ENCODE measurements at regions not wholly inside any gene's neighbourhood (a gene's known extent, or its start where the extent isn't known, plus 50 kb on each side); places are given as distances from the start of the nearest gene placed in this dataset.

DNA sequence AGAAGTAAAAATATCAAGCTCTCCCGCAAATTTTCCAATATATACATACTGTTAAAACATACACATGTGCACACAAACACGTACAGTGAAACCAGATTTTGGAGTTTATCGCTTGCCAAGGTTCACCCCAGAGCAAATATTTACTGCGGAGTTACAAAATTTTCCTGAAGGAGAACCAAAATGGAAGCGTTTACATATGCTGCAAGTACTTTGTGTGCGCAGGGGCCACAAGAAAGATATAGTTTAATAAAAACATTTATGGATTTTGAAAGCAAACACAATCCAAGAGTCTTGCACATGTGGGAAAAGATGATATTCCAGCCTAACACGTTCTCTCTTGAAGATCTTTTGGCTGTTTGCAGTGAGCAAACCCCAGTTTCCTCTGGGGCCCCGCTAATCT lies 301.3 kb upstream of the NFE2L3 start:
- H3K27me3 Mint-ChIP-seq = peaks cover 77% of the 10 kb centered on the region
- peaks cover 10% of the 10 kb centered on the region for H3K4me1 Mint-ChIP-seq (ENCODE audit: low read depth)
- no peak overlapping the region for H3K4me3 Mint-ChIP-seq
- H3K9me3 Mint-ChIP-seq = no peaks in the 10 kb centered on the region
- H3K27ac Mint-ChIP-seq = no peak overlapping the region
- H3K36me3 Mint-ChIP-seq (ENCODE audit: low read depth) = no peaks in the 10 kb centered on the region
- intact Hi-C loops (cut with micrococcal nuclease) = loop anchor here (1.0 kb wide), 1 partner anchor 284 kb away; no protein-coding TSS in a partner anchor

- Mint-ChIP-seq H3K4me1 (ENCODE audit: low read depth) (peaks cover 10% of the 10 kb centered on the region), H3K9me3 (no peaks in the 10 kb centered on the region), H3K27me3 (peaks cover 70% of the 10 kb centered on the region), H3K36me3 (ENCODE audit: low read depth) (no peaks in the 10 kb centered on the region), H3K27ac (no peak overlapping the region), H3K4me3 (peak overlapping the region; percentile 72)
- intact Hi-C loops (cut with micrococcal nuclease) = loop anchor here (1.0 to 2.0 kb wide), 2 partner anchors 285 to 591 kb away; no protein-coding TSS in a partner anchor
These were observed 300.4 kb upstream of the NFE2L3 start for GRCh38 chr7:25851332-25852210.

DNA sequence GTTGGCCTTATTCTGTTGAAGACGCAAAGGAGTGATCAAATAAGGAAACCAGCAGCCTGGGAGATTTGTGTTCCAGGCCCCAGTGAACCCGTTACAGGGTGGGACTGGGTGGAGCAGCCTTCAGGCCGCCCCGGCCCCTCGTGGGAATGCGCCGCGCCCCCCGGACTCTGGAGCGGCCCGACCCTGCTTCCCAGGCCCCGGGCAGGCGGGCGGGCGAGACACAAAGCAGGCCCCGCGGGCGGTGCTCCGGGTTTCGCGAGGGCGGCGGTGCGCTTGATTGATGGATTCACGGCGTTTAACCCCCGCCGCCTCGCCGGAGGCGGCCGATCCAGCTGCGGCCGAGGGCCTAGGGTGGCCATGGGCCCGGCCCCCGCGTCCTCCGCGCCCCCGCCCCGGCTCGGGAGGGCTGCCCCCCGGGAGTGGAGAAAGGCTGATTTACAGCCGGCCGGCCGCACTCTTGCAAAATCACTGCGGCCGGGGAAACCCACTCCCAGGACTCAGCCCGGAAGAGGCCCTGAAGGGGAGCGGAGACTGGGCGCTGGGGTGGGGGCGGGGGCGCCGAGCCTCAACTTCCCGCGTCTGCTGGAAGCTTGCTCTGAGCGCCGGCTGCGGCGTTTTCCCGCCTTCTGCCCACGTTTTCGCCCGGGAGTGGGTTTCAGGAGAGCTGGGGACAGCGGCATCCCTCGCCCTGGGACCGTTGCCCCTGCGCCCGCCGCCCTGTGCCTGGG lies 299.6 kb upstream of the NFE2L3 start:
- Mint-ChIP-seq H3K36me3 (ENCODE audit: low read depth) (no peaks in the 10 kb centered on the region), H3K4me3 (peak overlapping the region; percentile 72), H3K27ac (no peak overlapping the region), H3K27me3 (peaks cover 64% of the 10 kb centered on the region), H3K4me1 (ENCODE audit: low read depth) (peaks cover 10% of the 10 kb centered on the region), H3K9me3 (no peaks in the 10 kb centered on the region)
- intact Hi-C loops (cut with micrococcal nuclease) = loop anchor here (2.0 kb wide), 1 partner anchor 592 kb away; no protein-coding TSS in a partner anchor

- Mint-ChIP-seq H3K4me3 (peak overlapping the region; percentile 20), H3K4me1 (ENCODE audit: low read depth) (peaks cover 10% of the 10 kb centered on the region), H3K27me3 (peaks cover 58% of the 10 kb centered on the region), H3K9me3 (no peaks in the 10 kb centered on the region), H3K27ac (no peak overlapping the region), H3K36me3 (ENCODE audit: low read depth) (no peaks in the 10 kb centered on the region)
- intact Hi-C loops (cut with micrococcal nuclease) = loop anchor here (2.0 kb wide), 1 partner anchor 592 kb away; no protein-coding TSS in a partner anchor
These were observed 299.1 kb upstream of the NFE2L3 start for GRCh38 chr7:25852939-25853271.

DNA sequence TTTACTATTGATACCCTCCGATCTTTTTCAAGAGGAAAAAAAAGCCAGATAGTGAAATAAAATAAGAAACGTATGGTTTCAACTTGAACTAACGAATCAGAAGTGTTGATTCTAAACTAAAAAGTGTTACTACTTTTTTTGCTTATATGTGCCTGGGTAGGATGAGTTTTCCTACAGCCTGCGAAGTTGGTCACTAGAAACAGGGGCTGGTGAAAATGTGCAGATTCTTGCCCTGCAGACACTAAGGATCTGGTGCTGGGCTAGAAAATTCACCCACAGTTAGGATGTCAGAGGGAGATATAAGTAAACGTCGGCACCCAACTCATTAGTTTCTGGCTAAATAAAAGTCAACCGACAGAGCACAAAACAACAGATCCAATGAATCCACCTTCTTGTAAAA lies 298.7 kb upstream of the NFE2L3 start:
- intact Hi-C loops (cut with micrococcal nuclease) = loop anchor here (2.0 kb wide), 1 partner anchor 593 kb away; no protein-coding TSS in a partner anchor
- Mint-ChIP-seq H3K4me1 (ENCODE audit: low read depth) (peaks cover 10% of the 10 kb centered on the region), H3K9me3 (no peaks in the 10 kb centered on the region), H3K36me3 (ENCODE audit: low read depth) (no peaks in the 10 kb centered on the region), H3K27ac (no peak overlapping the region), H3K27me3 (peaks cover 58% of the 10 kb centered on the region), H3K4me3 (no peak overlapping the region)

DNA sequence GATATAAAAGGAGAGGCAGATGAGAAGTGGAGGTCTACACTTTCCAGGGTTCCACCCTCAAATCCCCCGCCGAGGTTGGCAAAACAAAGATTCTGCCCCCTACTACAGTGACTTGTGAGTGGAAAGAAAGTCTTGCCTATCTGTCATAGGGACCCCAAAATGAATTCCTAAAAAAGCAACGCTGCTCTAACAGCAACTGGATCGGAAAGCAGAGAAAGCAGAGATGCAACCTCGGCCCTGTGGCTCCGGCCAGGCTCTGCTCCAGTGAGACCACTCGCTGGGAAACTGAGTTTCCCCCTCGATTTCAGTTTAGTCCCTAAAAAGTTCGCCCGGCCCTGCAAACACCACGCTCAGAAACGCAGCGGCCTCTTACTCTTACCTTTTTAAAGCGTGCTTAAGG lies 297.9 kb upstream of the NFE2L3 start:
- peaks cover 56% of the 10 kb centered on the region for H3K27me3 Mint-ChIP-seq
- H3K4me3 Mint-ChIP-seq = no peak overlapping the region
- intact Hi-C loops (cut with micrococcal nuclease) = no loop called here
- no peaks in the 10 kb centered on the region for H3K36me3 Mint-ChIP-seq (ENCODE audit: low read depth)
- H3K4me1 Mint-ChIP-seq (ENCODE audit: low read depth) = peaks cover 14% of the 10 kb centered on the region
- H3K27ac Mint-ChIP-seq = no peak overlapping the region
- no peaks in the 10 kb centered on the region for H3K9me3 Mint-ChIP-seq

- Mint-ChIP-seq H3K27ac (no peak overlapping the region), H3K4me3 (no peak overlapping the region), H3K36me3 (ENCODE audit: low read depth) (no peaks in the 10 kb centered on the region), H3K9me3 (no peaks in the 10 kb centered on the region), H3K27me3 (peaks cover 48% of the 10 kb centered on the region), H3K4me1 (ENCODE audit: low read depth) (peaks cover 22% of the 10 kb centered on the region)
- intact Hi-C loops (cut with micrococcal nuclease) = no loop called here
These were observed 297.1 kb upstream of the NFE2L3 start for GRCh38 chr7:25854608-25855497.

DNA sequence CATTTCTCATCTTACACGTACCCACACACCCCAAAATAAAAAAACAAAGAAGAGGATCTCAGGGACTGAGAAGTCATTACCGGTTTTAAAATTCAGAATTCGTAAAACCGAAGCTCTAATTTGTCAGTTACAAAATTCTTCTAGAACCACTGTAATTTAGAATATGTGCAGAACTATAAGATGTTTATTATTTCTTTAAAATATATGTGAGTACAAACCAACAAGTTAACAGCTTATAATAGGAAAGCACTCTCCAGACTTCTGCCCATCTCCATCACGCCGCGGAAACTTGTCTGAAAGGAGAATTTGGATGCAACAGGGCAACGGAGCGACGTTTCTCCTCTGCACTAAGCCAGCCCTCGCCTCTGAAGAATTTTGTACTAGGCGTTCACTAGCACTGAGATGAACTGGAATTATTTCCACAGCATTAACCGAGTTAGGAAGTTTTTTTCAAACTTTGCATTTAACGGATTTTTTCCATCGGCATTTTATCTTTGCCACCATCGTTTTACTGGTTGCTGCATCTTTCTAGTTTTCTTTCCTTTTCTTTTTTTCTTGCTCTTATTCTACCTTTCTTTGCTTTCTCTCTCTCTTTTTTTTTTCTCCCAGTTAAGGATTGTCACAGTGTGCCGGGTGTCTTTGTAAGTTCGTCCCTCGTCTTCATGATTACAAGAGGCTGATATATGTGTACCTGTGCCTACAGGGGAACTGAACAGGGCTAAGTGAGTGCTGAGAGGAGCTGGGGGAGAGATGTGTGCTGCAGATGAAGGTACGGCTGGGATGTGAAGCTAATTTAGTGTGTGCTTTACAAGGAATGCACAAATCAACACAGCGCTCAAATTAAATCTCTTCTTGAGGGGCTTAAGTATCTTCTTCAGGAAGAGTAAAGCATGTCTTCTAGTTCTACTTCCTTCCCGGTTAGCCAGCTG lies 295.9 kb upstream of the NFE2L3 start:
- Mint-ChIP-seq H3K4me3 (no peak overlapping the region), H3K9me3 (no peaks in the 10 kb centered on the region)
- intact Hi-C loops (cut with micrococcal nuclease) = no loop called here

DNA sequence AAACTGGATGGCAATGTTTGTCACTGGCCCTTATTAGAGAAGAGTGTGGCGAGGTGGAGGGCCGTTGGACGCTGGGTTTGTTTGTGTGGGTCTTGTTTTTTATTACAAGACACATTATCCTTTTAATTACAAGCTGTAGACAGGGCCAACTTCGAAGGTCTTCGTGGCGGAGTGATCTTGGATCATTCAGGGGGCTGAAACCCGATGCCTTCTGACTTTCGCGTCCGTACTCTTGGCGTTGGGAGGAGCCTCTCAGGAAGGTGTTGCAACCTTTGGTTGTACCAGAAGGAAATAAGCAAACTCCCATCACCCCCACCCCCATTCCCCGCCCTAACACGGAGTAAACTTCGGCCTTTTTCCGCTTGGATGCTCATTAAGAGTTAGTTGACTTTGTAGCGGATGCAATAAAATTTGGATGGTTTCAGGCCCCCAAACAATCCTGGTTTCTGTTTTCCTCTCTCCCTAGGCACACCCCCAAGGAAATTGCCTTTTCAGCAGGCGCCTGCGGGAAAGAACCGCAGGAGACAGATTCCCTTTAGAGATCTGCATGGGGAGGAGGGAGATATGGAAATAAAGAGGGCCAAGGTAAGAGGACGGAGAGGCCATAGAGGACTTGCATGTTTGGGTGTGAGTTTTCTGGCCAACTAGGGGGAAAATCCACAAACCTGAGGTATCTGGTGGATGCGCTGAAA lies 294.5 kb upstream of the NFE2L3 start:
- Mint-ChIP-seq H3K4me3 (no peak overlapping the region), H3K9me3 (no peaks in the 10 kb centered on the region), H3K27ac (no peak overlapping the region), H3K4me1 (ENCODE audit: low read depth) (peaks cover 30% of the 10 kb centered on the region), H3K36me3 (ENCODE audit: low read depth) (no peaks in the 10 kb centered on the region), H3K27me3 (peaks cover 25% of the 10 kb centered on the region)
- intact Hi-C loops (cut with micrococcal nuclease) = no loop called here

More for the DNA sequence above, 295.9 kb upstream of the NFE2L3 start:
- Mint-ChIP-seq H3K27ac (no peak overlapping the region), H3K4me1 (ENCODE audit: low read depth) (peaks cover 32% of the 10 kb centered on the region), H3K27me3 (peaks cover 36% of the 10 kb centered on the region), H3K36me3 (ENCODE audit: low read depth) (no peaks in the 10 kb centered on the region)

DNA sequence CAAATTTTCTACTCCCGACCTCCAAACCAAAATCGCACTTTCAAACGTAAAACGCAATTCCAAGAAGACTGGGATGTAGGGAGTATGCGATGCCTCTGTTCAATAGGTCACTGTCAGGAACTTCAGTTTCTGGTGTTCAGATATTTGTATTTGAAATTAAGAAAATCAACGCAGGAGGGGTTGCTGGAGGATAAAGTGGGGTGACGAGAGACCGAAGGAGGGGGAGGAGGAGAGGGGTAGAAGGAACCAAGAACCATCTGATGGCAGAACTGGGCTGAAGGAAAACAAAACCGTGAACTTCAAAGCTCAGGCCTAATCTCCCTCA lies 293.8 kb upstream of the NFE2L3 start:
- Mint-ChIP-seq H3K27ac (no peak overlapping the region), H3K27me3 (peaks cover 19% of the 10 kb centered on the region), H3K4me3 (no peak overlapping the region), H3K36me3 (ENCODE audit: low read depth) (no peaks in the 10 kb centered on the region), H3K4me1 (ENCODE audit: low read depth) (peaks cover 33% of the 10 kb centered on the region), H3K9me3 (no peaks in the 10 kb centered on the region)
- intact Hi-C loops (cut with micrococcal nuclease) = no loop called here

GRCh38 chr7:25858525-25859411 lies 293.2 kb upstream of the NFE2L3 start:
- Mint-ChIP-seq H3K27ac (no peak overlapping the region), H3K36me3 (ENCODE audit: low read depth) (no peaks in the 10 kb centered on the region), H3K4me1 (ENCODE audit: low read depth) (peaks cover 33% of the 10 kb centered on the region), H3K4me3 (no peak overlapping the region), H3K9me3 (no peaks in the 10 kb centered on the region), H3K27me3 (peaks cover 13% of the 10 kb centered on the region)
- intact Hi-C loops (cut with micrococcal nuclease) = no loop called here

All from dendritic cell treated with granulocyte-macrophage colony-stimulating factor and Interleukin-4, amounts not matched to agents 40 ng/mL and 50 ng/mL, for 4 days (primary cell).